A549 (cell line): ENCODE measurements at regions not wholly inside any gene's neighbourhood (a gene's known extent, or its start where the extent isn't known, plus 50 kb on each side); places are given as distances from the start of the nearest gene placed in this dataset.

Experiments used
- CEBPB ChIP-seq, 2 experiments: fragments of >200 bp in 1 of 2; sonication (Bioruptor Twin) in 1 of 2; formaldehyde crosslinking in 1 of 2; IDR thresholded peaks; 2 replicates each; pipeline ENCODE4 v1.6.1; 2012 to 2016
- ESRRA ChIP-seq: fragments of 150-350 bp; IDR thresholded peaks from 2 replicates; pipeline ENCODE4 v1.6.1; 2014; ENCODE audit warnings: mild to moderate bottlenecking, low read length, borderline replicate concordance
- HOXB13 ChIP-seq: fragments of 250-450 bp; sonication (Bioruptor Pico); IDR thresholded peaks from 2 replicates; pipeline ENCODE4 v1.5.0; 2020; ENCODE audit warnings: low read depth, mild to moderate bottlenecking, moderate library complexity
- KDM5A ChIP-seq: fragments of 200-600 bp; sonication (generic); IDR thresholded peaks from 2 replicates; pipeline ENCODE4 v1.6.1; 2016; ENCODE audit warnings: antibody characterized with exemption, mild to moderate bottlenecking
- POLR2A ChIP-seq: IDR thresholded peaks from 2 replicates; pipeline ENCODE4 v1.6.1; 2012; ENCODE audit warnings: mild to moderate bottlenecking, low read length
- TF ChIP-seq, protein P1 (sequence below): fragments of >200 bp; sonication (Bioruptor Twin); formaldehyde crosslinking; IDR thresholded peaks from 3 replicates; pipeline ENCODE4 v1.5.1; 2016
- TF ChIP-seq, protein P2 (sequence below): IDR thresholded peaks from 2 replicates; pipeline ENCODE4 v1.6.1; 2012

DNA sequence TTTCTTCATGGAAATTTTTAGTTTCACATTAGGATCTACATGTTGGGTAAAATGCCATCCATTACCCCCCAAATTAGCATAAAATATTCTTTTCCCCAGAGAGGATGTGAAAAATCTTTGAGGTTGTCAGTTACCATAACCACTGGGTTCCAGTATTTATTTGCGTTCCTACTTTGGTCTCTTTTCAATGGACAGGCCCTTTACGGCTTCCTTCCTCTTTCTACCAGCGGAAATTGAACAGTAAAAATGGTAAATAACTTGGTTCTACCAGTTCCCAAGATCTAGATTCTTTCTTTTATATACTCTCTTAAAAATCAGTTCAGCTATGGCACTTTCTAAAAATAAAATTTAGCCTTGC is 169.2 kb upstream of the APCDD1 start:
- TF ChIP-seq, protein P1, sequence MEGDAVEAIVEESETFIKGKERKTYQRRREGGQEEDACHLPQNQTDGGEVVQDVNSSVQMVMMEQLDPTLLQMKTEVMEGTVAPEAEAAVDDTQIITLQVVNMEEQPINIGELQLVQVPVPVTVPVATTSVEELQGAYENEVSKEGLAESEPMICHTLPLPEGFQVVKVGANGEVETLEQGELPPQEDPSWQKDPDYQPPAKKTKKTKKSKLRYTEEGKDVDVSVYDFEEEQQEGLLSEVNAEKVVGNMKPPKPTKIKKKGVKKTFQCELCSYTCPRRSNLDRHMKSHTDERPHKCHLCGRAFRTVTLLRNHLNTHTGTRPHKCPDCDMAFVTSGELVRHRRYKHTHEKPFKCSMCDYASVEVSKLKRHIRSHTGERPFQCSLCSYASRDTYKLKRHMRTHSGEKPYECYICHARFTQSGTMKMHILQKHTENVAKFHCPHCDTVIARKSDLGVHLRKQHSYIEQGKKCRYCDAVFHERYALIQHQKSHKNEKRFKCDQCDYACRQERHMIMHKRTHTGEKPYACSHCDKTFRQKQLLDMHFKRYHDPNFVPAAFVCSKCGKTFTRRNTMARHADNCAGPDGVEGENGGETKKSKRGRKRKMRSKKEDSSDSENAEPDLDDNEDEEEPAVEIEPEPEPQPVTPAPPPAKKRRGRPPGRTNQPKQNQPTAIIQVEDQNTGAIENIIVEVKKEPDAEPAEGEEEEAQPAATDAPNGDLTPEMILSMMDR, result no peak
- TF ChIP-seq CEBPB (IDR thresholded peaks at IDR 0.05) (no peak), POLR2A (no peak), ESRRA (no peak), HOXB13 (CRISPR knock-in tag) (no peak), KDM5A (no peak)
- TF ChIP-seq, protein P2, sequence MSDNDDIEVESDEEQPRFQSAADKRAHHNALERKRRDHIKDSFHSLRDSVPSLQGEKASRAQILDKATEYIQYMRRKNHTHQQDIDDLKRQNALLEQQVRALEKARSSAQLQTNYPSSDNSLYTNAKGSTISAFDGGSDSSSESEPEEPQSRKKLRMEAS, result no peak
